GM23338 (cell line): ENCODE measurements at regions not wholly inside any gene's neighbourhood (a gene's known extent, or its start where the extent isn't known, plus 50 kb on each side); places are given as distances from the start of the nearest gene placed in this dataset.

Experiments used
- ATAC-seq: fragments of 200-7000 bp; cut with Tn5 transposase; 3 replicates; pipeline ENCODE4 v1.9.1; 2020
- DNase-seq: peaks from one replicate; pipeline ENCODE4 v3.0.0-alpha.2; 2015; ENCODE audit warnings: low spot score
- H2AFZ ChIP-seq: fragments of 200-600 bp; sonication (generic); 2 replicates; pipeline ENCODE4 v1.8.0; 2016; ENCODE audit warnings: antibody characterized with exemption, mild to moderate bottlenecking, moderate library complexity
- H3F3A ChIP-seq: fragments of 200-600 bp; sonication (generic); replicated peaks from 2 replicates; pipeline ENCODE4 v1.8.0; 2017; ENCODE audit warnings: antibody characterized with exemption, mixed run types, low read depth
- H3K27ac ChIP-seq: fragments of 200-600 bp; sonication (generic); 2 replicates; pipeline ENCODE4 v1.6.1; 2016; ENCODE audit warnings: low read depth
- H3K27me3 ChIP-seq: fragments of 200-600 bp; sonication (generic); 2 replicates; pipeline ENCODE4 v1.8.0; 2016; ENCODE audit warnings: mild to moderate bottlenecking, mixed run types, moderate library complexity; ENCODE audit not compliant: insufficient read depth
- H3K36me3 ChIP-seq: fragments of 200-600 bp; sonication (generic); 2 replicates; pipeline ENCODE4 v1.8.0; 2016; ENCODE audit warnings: mild to moderate bottlenecking; ENCODE audit not compliant: insufficient read depth
- H3K4me1 ChIP-seq: fragments of 200-600 bp; sonication (generic); 2 replicates; pipeline ENCODE4 v1.8.0; 2016; ENCODE audit warnings: mild to moderate bottlenecking, moderate library complexity; ENCODE audit not compliant: insufficient read depth
- H3K4me2 ChIP-seq: fragments of 200-600 bp; sonication (generic); 2 replicates; pipeline ENCODE4 v1.7.1; 2017; ENCODE audit warnings: mixed run types
- H3K4me3 ChIP-seq: fragments of 200-600 bp; sonication (generic); 2 replicates; pipeline ENCODE4 v1.6.1; 2016; ENCODE audit warnings: mixed run types
- H3K79me2 ChIP-seq: fragments of 200-600 bp; sonication (generic); replicated peaks from 2 replicates; pipeline ENCODE4 v1.8.0; 2017; ENCODE audit warnings: mild to moderate bottlenecking; ENCODE audit not compliant: insufficient read depth
- H3K9me2 ChIP-seq: fragments of 200-600 bp; sonication (generic); 2 replicates; pipeline ENCODE4 v1.8.0; 2017; ENCODE audit not compliant: insufficient read depth
- H4K20me1 ChIP-seq: fragments of 200-600 bp; sonication (generic); replicated peaks from 2 replicates; pipeline ENCODE4 v1.8.0; 2017; ENCODE audit warnings: mild to moderate bottlenecking; ENCODE audit not compliant: insufficient read depth
- H3K27ac Mint-ChIP-seq: 2 replicates; pipeline ENCODE4 v1.8.0; 2020; ENCODE audit warnings: inconsistent platforms, mild to moderate bottlenecking, moderate library complexity, mixed read lengths
- H3K27me3 Mint-ChIP-seq: 3 replicates; pipeline ENCODE4 v1.8.0; 2022; ENCODE audit warnings: low read depth, mild to moderate bottlenecking, moderate library complexity, mixed read lengths, inconsistent platforms; ENCODE audit not compliant: insufficient read depth, poor library complexity
- H3K36me3 Mint-ChIP-seq: 3 replicates; pipeline ENCODE4 v1.8.0; 2021; ENCODE audit warnings: low read depth, mild to moderate bottlenecking, inconsistent platforms, moderate library complexity, mixed read lengths
- H3K4me1 Mint-ChIP-seq: 3 replicates; pipeline ENCODE4 v1.8.0; 2020; ENCODE audit warnings: mild to moderate bottlenecking, inconsistent platforms, mixed read lengths
- H3K4me3 Mint-ChIP-seq: 3 replicates; pipeline ENCODE4 v1.8.0; 2021; ENCODE audit warnings: moderate library complexity, mild to moderate bottlenecking, inconsistent platforms, mixed read lengths
- H3K9me3 Mint-ChIP-seq: 3 replicates; pipeline ENCODE4 v1.8.0; 2020; ENCODE audit warnings: moderate library complexity, mild to moderate bottlenecking, inconsistent platforms, mixed read lengths
- CREB1 ChIP-seq: fragments of 250-450 bp; sonication (Bioruptor Pico); IDR thresholded peaks from 2 replicates; pipeline ENCODE4 v1.5.0; 2020; ENCODE audit warnings: low read depth, mild to moderate bottlenecking, moderate library complexity
- EZH2phosphoT487 ChIP-seq: fragments of 200-600 bp; sonication (generic); IDR thresholded peaks from one replicate; pipeline ENCODE4 v1.8.1; 2018; ENCODE audit warnings: antibody characterized with exemption; ENCODE audit not compliant: unreplicated experiment
- JUNB ChIP-seq: IDR thresholded peaks from one replicate; pipeline ENCODE4 v1.6.1; 2016; ENCODE audit warnings: antibody characterized with exemption; ENCODE audit not compliant: unreplicated experiment
- STAT1 ChIP-seq: IDR thresholded peaks from one replicate; pipeline ENCODE4 v1.6.1; 2016; ENCODE audit warnings: antibody characterized with exemption; ENCODE audit not compliant: unreplicated experiment
- ZNF114 ChIP-seq: fragments of 250-450 bp; sonication (Bioruptor Pico); IDR thresholded peaks from 2 replicates; pipeline ENCODE4 v1.5.0; 2020; ENCODE audit warnings: mild to moderate bottlenecking, moderate library complexity
- ZNF331 ChIP-seq: fragments of 250-450 bp; sonication (Bioruptor Pico); IDR thresholded peaks from 2 replicates; pipeline ENCODE4 v1.5.0; 2020; ENCODE audit warnings: low read depth, mild to moderate bottlenecking, moderate library complexity
- TF ChIP-seq, protein P1 (sequence below), 2 experiments: fragments of 200-600 bp in 1 of 2; sonication (generic) in 1 of 2; conservative IDR thresholded peaks; 2 replicates each; pipeline versions ENCODE4 v1.5.1 to v1.6.1; 2016 to 2017; ENCODE audit warnings: antibody characterized with exemption in 2 of 2, low read depth in 2 of 2, mild to moderate bottlenecking in 2 of 2, moderate library complexity in 1 of 2
- TF ChIP-seq, protein P2 (sequence below): IDR thresholded peaks from 2 replicates; pipeline ENCODE4 v1.6.1; 2016; ENCODE audit warnings: antibody characterized with exemption
- TF ChIP-seq, protein P3 (sequence below): IDR thresholded peaks from one replicate; pipeline ENCODE4 v1.6.1; 2018; ENCODE audit warnings: antibody characterized with exemption; ENCODE audit not compliant: unreplicated experiment
- TF ChIP-seq, protein P4 (sequence below): fragments of 250-450 bp; sonication (Bioruptor Pico); IDR thresholded peaks from 2 replicates; pipeline ENCODE4 v1.5.0; 2020; ENCODE audit warnings: mild to moderate bottlenecking, moderate library complexity

DNA sequence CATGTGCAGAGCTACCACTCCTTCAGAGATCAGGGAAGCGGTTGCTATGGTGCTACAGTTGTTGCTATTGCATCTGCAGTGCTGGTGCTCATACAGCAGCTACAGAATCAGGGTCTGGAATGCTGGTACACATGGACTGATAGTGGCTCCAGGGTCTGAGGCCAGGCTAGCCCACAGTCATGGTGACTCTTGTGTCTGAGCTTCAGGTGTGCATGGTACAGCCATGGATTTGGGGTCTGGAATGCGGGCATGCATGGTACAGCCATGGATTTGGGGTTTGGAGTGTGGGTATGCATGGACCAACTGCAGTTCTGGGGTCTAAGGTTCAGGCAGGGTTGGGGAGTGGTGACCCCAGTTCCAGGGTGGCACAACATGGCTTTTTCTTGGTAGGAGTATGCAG, 185.2 kb downstream of the SLC4A3 start:
- no peak overlapping the region for H3K4me2 ChIP-seq
- no peak overlapping the region for H2AFZ ChIP-seq
- Mint-ChIP-seq H3K36me3 (0 out of 3 replicates have a peak, but pooled peaks cover 4% of the 10 kb centered on the region), H3K27me3 (no peaks in the 10 kb centered on the region), H3K4me3 (no peak overlapping the region), H3K9me3 (peaks cover 24% of the 10 kb centered on the region), H3K4me1 (no peaks in the 10 kb centered on the region; the same call in 2 of the 3 replicates), H3K27ac (no peak overlapping the region)
- no peaks in the 10 kb centered on the region for H3K36me3 ChIP-seq
- ATAC-seq (no peak), DNase-seq (no peak)
- no peaks in the 10 kb centered on the region for H4K20me1 ChIP-seq
- no peaks in the 10 kb centered on the region for H3K79me2 ChIP-seq
- TF ChIP-seq, protein P1, sequence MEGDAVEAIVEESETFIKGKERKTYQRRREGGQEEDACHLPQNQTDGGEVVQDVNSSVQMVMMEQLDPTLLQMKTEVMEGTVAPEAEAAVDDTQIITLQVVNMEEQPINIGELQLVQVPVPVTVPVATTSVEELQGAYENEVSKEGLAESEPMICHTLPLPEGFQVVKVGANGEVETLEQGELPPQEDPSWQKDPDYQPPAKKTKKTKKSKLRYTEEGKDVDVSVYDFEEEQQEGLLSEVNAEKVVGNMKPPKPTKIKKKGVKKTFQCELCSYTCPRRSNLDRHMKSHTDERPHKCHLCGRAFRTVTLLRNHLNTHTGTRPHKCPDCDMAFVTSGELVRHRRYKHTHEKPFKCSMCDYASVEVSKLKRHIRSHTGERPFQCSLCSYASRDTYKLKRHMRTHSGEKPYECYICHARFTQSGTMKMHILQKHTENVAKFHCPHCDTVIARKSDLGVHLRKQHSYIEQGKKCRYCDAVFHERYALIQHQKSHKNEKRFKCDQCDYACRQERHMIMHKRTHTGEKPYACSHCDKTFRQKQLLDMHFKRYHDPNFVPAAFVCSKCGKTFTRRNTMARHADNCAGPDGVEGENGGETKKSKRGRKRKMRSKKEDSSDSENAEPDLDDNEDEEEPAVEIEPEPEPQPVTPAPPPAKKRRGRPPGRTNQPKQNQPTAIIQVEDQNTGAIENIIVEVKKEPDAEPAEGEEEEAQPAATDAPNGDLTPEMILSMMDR (conservative IDR thresholded peaks at IDR 0.05; ENCODE audit: low read depth in 2 of 2) = no peak
- TF ChIP-seq EZH2phosphoT487 (no peak), CREB1 (CRISPR knock-in tag) (no peak), STAT1 (no peak), JUNB (no peak), ZNF114 (CRISPR knock-in tag) (no peak), ZNF331 (CRISPR knock-in tag) (no peak)
- TF ChIP-seq, protein P2, sequence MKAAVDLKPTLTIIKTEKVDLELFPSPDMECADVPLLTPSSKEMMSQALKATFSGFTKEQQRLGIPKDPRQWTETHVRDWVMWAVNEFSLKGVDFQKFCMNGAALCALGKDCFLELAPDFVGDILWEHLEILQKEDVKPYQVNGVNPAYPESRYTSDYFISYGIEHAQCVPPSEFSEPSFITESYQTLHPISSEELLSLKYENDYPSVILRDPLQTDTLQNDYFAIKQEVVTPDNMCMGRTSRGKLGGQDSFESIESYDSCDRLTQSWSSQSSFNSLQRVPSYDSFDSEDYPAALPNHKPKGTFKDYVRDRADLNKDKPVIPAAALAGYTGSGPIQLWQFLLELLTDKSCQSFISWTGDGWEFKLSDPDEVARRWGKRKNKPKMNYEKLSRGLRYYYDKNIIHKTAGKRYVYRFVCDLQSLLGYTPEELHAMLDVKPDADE = no peak
- TF ChIP-seq, protein P3, sequence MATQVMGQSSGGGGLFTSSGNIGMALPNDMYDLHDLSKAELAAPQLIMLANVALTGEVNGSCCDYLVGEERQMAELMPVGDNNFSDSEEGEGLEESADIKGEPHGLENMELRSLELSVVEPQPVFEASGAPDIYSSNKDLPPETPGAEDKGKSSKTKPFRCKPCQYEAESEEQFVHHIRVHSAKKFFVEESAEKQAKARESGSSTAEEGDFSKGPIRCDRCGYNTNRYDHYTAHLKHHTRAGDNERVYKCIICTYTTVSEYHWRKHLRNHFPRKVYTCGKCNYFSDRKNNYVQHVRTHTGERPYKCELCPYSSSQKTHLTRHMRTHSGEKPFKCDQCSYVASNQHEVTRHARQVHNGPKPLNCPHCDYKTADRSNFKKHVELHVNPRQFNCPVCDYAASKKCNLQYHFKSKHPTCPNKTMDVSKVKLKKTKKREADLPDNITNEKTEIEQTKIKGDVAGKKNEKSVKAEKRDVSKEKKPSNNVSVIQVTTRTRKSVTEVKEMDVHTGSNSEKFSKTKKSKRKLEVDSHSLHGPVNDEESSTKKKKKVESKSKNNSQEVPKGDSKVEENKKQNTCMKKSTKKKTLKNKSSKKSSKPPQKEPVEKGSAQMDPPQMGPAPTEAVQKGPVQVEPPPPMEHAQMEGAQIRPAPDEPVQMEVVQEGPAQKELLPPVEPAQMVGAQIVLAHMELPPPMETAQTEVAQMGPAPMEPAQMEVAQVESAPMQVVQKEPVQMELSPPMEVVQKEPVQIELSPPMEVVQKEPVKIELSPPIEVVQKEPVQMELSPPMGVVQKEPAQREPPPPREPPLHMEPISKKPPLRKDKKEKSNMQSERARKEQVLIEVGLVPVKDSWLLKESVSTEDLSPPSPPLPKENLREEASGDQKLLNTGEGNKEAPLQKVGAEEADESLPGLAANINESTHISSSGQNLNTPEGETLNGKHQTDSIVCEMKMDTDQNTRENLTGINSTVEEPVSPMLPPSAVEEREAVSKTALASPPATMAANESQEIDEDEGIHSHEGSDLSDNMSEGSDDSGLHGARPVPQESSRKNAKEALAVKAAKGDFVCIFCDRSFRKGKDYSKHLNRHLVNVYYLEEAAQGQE = no peak
- TF ChIP-seq, protein P4, sequence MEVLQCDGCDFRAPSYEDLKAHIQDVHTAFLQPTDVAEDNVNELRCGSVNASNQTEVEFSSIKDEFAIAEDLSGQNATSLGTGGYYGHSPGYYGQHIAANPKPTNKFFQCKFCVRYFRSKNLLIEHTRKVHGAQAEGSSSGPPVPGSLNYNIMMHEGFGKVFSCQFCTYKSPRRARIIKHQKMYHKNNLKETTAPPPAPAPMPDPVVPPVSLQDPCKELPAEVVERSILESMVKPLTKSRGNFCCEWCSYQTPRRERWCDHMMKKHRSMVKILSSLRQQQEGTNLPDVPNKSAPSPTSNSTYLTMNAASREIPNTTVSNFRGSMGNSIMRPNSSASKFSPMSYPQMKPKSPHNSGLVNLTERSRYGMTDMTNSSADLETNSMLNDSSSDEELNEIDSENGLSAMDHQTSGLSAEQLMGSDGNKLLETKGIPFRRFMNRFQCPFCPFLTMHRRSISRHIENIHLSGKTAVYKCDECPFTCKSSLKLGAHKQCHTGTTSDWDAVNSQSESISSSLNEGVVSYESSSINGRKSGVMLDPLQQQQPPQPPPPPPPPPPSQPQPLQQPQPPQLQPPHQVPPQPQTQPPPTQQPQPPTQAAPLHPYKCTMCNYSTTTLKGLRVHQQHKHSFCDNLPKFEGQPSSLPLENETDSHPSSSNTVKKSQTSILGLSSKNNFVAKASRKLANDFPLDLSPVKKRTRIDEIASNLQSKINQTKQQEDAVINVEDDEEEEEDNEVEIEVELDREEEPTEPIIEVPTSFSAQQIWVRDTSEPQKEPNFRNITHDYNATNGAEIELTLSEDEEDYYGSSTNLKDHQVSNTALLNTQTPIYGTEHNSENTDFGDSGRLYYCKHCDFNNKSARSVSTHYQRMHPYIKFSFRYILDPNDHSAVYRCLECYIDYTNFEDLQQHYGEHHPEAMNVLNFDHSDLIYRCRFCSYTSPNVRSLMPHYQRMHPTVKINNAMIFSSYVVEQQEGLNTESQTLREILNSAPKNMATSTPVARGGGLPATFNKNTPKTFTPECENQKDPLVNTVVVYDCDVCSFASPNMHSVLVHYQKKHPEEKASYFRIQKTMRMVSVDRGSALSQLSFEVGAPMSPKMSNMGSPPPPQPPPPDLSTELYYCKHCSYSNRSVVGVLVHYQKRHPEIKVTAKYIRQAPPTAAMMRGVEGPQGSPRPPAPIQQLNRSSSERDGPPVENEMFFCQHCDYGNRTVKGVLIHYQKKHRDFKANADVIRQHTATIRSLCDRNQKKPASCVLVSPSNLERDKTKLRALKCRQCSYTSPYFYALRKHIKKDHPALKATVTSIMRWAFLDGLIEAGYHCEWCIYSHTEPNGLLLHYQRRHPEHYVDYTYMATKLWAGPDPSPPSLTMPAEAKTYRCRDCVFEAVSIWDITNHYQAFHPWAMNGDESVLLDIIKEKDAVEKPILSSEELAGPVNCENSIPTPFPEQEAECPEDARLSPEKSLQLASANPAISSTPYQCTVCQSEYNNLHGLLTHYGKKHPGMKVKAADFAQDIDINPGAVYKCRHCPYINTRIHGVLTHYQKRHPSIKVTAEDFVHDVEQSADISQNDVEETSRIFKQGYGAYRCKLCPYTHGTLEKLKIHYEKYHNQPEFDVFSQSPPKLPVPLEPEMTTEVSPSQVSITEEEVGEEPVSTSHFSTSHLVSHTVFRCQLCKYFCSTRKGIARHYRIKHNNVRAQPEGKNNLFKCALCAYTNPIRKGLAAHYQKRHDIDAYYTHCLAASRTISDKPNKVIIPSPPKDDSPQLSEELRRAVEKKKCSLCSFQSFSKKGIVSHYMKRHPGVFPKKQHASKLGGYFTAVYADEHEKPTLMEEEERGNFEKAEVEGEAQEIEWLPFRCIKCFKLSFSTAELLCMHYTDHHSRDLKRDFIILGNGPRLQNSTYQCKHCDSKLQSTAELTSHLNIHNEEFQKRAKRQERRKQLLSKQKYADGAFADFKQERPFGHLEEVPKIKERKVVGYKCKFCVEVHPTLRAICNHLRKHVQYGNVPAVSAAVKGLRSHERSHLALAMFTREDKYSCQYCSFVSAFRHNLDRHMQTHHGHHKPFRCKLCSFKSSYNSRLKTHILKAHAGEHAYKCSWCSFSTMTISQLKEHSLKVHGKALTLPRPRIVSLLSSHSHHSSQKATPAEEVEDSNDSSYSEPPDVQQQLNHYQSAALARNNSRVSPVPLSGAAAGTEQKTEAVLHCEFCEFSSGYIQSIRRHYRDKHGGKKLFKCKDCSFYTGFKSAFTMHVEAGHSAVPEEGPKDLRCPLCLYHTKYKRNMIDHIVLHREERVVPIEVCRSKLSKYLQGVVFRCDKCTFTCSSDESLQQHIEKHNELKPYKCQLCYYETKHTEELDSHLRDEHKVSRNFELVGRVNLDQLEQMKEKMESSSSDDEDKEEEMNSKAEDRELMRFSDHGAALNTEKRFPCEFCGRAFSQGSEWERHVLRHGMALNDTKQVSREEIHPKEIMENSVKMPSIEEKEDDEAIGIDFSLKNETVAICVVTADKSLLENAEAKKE (CRISPR knock-in tag) = no peak
- H3F3A ChIP-seq = no peaks in the 10 kb centered on the region
- H3K27ac ChIP-seq = no peak overlapping the region
- no peaks in the 10 kb centered on the region for H3K9me2 ChIP-seq
- no peaks in the 10 kb centered on the region for H3K27me3 ChIP-seq
- no peaks in the 10 kb centered on the region for H3K4me1 ChIP-seq
- H3K4me3 ChIP-seq = no peak overlapping the region
